ENCODE measurements at regions not wholly inside any gene's neighbourhood (a gene's known extent, or its start where the extent isn't known, plus 50 kb on each side); places are given as distances from the start of the nearest gene placed in this dataset.

- no peaks in the 10 kb centered on the region for H3K9me3 Mint-ChIP-seq
- H3K4me1 Mint-ChIP-seq, result peaks cover 20% of the 10 kb centered on the region
- H3K27ac Mint-ChIP-seq, result no peak overlapping the region
- H3K36me3 Mint-ChIP-seq (ENCODE audit: low read depth), result no peaks in the 10 kb centered on the region
- TF ChIP-seq CTCF (IDR thresholded peaks at IDR 0.05), result no peak
- H3K4me3 Mint-ChIP-seq, result no peak overlapping the region
- DNase-seq, result no peak
- H3K27me3 Mint-ChIP-seq (ENCODE audit: low read depth, poor library complexity), result peaks cover 30% of the 10 kb centered on the region
Measured at GRCh38 chr7:65233409-65234034, 140.1 kb upstream of the ZNF92 start.

- no peak for TF ChIP-seq CTCF (IDR thresholded peaks at IDR 0.05)
- DNase-seq, result no peak
- H3K4me1 Mint-ChIP-seq, result peaks cover 5% of the 10 kb centered on the region
- H3K27ac Mint-ChIP-seq, result no peak overlapping the region
- H3K36me3 Mint-ChIP-seq (ENCODE audit: low read depth), result no peaks in the 10 kb centered on the region
- H3K4me3 Mint-ChIP-seq, result no peak overlapping the region
- peaks cover 23% of the 10 kb centered on the region for H3K27me3 Mint-ChIP-seq (ENCODE audit: low read depth, poor library complexity)
- no peaks in the 10 kb centered on the region for H3K9me3 Mint-ChIP-seq
Measured at GRCh38 chr7:65230231-65230630, 143.4 kb upstream of the ZNF92 start.

GRCh38 chr7:65225422-65226006 is 148.1 kb upstream of the ZNF92 start:
- H3K36me3 Mint-ChIP-seq (ENCODE audit: low read depth), result no peaks in the 10 kb centered on the region
- H3K4me3 Mint-ChIP-seq, result no peak overlapping the region
- TF ChIP-seq CTCF (IDR thresholded peaks at IDR 0.05), result no peak
- no peaks in the 10 kb centered on the region for H3K4me1 Mint-ChIP-seq
- H3K9me3 Mint-ChIP-seq, result no peaks in the 10 kb centered on the region
- DNase-seq, result no peak
- H3K27ac Mint-ChIP-seq, result no peak overlapping the region
- H3K27me3 Mint-ChIP-seq (ENCODE audit: low read depth, poor library complexity), result peaks cover 7% of the 10 kb centered on the region

GRCh38 chr7:65222655-65223054 is 151.0 kb upstream of the ZNF92 start:
- Mint-ChIP-seq H3K27ac (no peak overlapping the region), H3K36me3 (ENCODE audit: low read depth) (no peaks in the 10 kb centered on the region), H3K27me3 (ENCODE audit: low read depth, poor library complexity) (no peaks in the 10 kb centered on the region), H3K4me3 (no peak overlapping the region), H3K4me1 (no peaks in the 10 kb centered on the region), H3K9me3 (no peaks in the 10 kb centered on the region)
- TF ChIP-seq CTCF (IDR thresholded peaks at IDR 0.05), result no peak
- no peak for DNase-seq

GRCh38 chr7:65221683-65222082 is 152.0 kb upstream of the ZNF92 start:
- no peaks in the 10 kb centered on the region for H3K36me3 Mint-ChIP-seq (ENCODE audit: low read depth)
- DNase-seq, result no peak
- H3K4me1 Mint-ChIP-seq, result no peaks in the 10 kb centered on the region
- TF ChIP-seq CTCF (IDR thresholded peaks at IDR 0.05), result no peak
- no peak overlapping the region for H3K4me3 Mint-ChIP-seq
- no peaks in the 10 kb centered on the region for H3K27me3 Mint-ChIP-seq (ENCODE audit: low read depth, poor library complexity)
- H3K9me3 Mint-ChIP-seq, result no peaks in the 10 kb centered on the region
- H3K27ac Mint-ChIP-seq, result no peak overlapping the region

GRCh38 chr7:65219623-65220022 is 154.0 kb upstream of the ZNF92 start:
- DNase-seq, result no peak
- no peak for TF ChIP-seq CTCF (IDR thresholded peaks at IDR 0.05)
- no peak overlapping the region for H3K4me3 Mint-ChIP-seq
- no peak overlapping the region for H3K27ac Mint-ChIP-seq
- H3K36me3 Mint-ChIP-seq (ENCODE audit: low read depth), result no peaks in the 10 kb centered on the region
- no peaks in the 10 kb centered on the region for H3K4me1 Mint-ChIP-seq
- no peaks in the 10 kb centered on the region for H3K9me3 Mint-ChIP-seq
- no peaks in the 10 kb centered on the region for H3K27me3 Mint-ChIP-seq (ENCODE audit: low read depth, poor library complexity)

Data from nephron progenitor cell (in vitro differentiated cells).